HEK293 (cell line): ENCODE measurements at regions not wholly inside any gene's neighbourhood (a gene's known extent, or its start where the extent isn't known, plus 50 kb on each side); places are given as distances from the start of the nearest gene placed in this dataset.

ENCODE experiments used
- TF ChIP-seq, protein P1 (sequence below): fragments of 450-650 bp; formaldehyde crosslinking; IDR thresholded peaks from 2 replicates; pipeline ENCODE4 v1.5.1; 2017; ENCODE audit warnings: missing biosample characterization, mild to moderate bottlenecking, missing genetic modification characterization, moderate library complexity
- TF ChIP-seq, protein P2 (sequence below): fragments of 450-650 bp; formaldehyde crosslinking; IDR thresholded peaks from 2 replicates; pipeline ENCODE4 v1.5.1; 2016; ENCODE audit warnings: missing biosample characterization, missing genetic modification characterization

DNA sequence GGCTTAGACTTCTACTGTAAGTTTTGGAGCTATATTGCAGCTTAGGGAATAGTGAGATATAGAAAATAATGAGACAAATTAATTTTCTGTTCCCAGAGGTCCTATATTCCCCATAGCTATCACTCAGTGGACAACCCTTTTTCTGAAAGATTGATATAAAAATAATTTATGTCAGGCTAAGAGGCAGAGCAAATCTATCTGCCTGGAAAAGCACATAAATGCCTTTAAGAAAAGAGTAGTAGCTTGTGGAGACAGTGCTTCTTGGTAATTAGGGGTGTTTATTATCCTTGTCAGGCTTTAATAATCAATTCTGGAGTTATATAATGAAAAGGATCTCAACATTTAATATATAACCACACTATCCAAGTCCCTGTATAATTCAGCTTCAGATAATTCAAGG lies 1162.8 kb upstream of the PCDH20 start:
- TF ChIP-seq, protein P1, sequence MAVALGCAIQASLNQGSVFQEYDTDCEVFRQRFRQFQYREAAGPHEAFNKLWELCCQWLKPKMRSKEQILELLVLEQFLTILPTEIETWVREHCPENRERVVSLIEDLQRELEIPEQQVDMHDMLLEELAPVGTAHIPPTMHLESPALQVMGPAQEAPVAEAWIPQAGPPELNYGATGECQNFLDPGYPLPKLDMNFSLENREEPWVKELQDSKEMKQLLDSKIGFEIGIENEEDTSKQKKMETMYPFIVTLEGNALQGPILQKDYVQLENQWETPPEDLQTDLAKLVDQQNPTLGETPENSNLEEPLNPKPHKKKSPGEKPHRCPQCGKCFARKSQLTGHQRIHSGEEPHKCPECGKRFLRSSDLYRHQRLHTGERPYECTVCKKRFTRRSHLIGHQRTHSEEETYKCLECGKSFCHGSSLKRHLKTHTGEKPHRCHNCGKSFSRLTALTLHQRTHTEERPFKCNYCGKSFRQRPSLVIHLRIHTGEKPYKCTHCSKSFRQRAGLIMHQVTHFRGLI (tag by site-specific recombination), result no peak
- TF ChIP-seq, protein P2, sequence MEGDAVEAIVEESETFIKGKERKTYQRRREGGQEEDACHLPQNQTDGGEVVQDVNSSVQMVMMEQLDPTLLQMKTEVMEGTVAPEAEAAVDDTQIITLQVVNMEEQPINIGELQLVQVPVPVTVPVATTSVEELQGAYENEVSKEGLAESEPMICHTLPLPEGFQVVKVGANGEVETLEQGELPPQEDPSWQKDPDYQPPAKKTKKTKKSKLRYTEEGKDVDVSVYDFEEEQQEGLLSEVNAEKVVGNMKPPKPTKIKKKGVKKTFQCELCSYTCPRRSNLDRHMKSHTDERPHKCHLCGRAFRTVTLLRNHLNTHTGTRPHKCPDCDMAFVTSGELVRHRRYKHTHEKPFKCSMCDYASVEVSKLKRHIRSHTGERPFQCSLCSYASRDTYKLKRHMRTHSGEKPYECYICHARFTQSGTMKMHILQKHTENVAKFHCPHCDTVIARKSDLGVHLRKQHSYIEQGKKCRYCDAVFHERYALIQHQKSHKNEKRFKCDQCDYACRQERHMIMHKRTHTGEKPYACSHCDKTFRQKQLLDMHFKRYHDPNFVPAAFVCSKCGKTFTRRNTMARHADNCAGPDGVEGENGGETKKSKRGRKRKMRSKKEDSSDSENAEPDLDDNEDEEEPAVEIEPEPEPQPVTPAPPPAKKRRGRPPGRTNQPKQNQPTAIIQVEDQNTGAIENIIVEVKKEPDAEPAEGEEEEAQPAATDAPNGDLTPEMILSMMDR, result no peak
